ENCODE measurements at regions not wholly inside any gene's neighbourhood (a gene's known extent, or its start where the extent isn't known, plus 50 kb on each side); places are given as distances from the start of the nearest gene placed in this dataset.

DNA sequence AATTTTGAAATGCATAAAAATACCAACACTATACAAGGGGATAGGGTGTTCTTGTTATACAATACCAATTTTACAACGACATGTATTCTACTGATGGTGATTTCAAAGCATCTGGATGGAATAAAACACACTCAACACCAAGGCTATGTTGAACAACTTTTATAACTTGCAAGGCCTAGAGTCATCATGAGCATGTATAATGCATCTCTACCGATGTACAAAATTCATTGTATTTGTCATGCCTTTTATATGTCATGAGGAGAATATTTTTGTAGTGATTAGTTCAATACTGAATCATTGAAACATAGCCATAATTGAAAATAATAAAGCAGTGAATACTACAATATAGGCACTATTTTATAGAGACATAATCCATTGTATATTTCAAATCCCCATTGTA is 160.2 kb downstream of the ETV1 start:
- ATAC-seq (ENCODE audit: low read depth) = no peak
- no peak for DNase-seq
- CTCF ChIA-PET = no interaction called here
- Histone ChIP-seq H3K27ac (ENCODE audit: low read length in 2 of 2) (no peak overlapping the region), H2AFZ (ENCODE audit: insufficient read depth, low read depth, low read length, poor library complexity, severe bottlenecking) (no peak overlapping the region), H3K4me2 (replicated peaks; ENCODE audit: low read depth, low read length, poor library complexity, severe bottlenecking) (no peak overlapping the region), H3K9me3 (ENCODE audit: control extremely low read depth in 1 of 3, control insufficient read depth in 2 of 3, insufficient read depth in 1 of 3, low read length in 2 of 3) (no peaks in the 10 kb centered on the region), H4K20me1 (ENCODE audit: control insufficient read depth, insufficient read depth, low read length, poor library complexity, severe bottlenecking) (no peaks in the 10 kb centered on the region), H3K79me2 (ENCODE audit: control insufficient read depth, insufficient read depth, low read length) (no peaks in the 10 kb centered on the region), H3K27me3 (replicated peaks in 1 of 4; ENCODE audit: control extremely low read depth in 1 of 4, control insufficient read depth in 3 of 4, insufficient read depth in 4 of 4, low read length in 3 of 4) (no peaks in the 10 kb centered on the region), H3K4me1 (ENCODE audit: control insufficient read depth in 2 of 2, insufficient read depth in 2 of 2, low read length in 2 of 2) (no peaks in the 10 kb centered on the region), H3K36me3 (replicated peaks in 1 of 2; ENCODE audit: control extremely low read depth in 1 of 2, control insufficient read depth in 1 of 2, extremely low read depth in 1 of 2, insufficient read depth in 2 of 2, low read length in 1 of 2) (no peaks in the 10 kb centered on the region), H3K9ac (ENCODE audit: low read length) (no peak overlapping the region), H3K4me3 (ENCODE audit: control extremely low read depth in 1 of 5, extremely low read depth in 1 of 5, insufficient read depth in 1 of 5, low read depth in 2 of 5, low read length in 4 of 5) (no peak overlapping the region)
- Mint-ChIP-seq H3K27ac (no peak overlapping the region), H3K4me3 (no peak overlapping the region), H3K4me1 (no peaks in the 10 kb centered on the region), H3K27me3 (no peaks in the 10 kb centered on the region), H3K9me3 (ENCODE audit: insufficient read depth) (no peaks in the 10 kb centered on the region)
- intact Hi-C loops (cut with micrococcal nuclease) = no loop called here
- POLR2A ChIA-PET = no interaction called here
- TF ChIP-seq EZH2 (IDR thresholded peaks at IDR 0.05; ENCODE audit: borderline replicate concordance, insufficient read depth, low read depth, low read length, poor library complexity, severe bottlenecking) = no peak
- TF ChIP-seq, protein P1, sequence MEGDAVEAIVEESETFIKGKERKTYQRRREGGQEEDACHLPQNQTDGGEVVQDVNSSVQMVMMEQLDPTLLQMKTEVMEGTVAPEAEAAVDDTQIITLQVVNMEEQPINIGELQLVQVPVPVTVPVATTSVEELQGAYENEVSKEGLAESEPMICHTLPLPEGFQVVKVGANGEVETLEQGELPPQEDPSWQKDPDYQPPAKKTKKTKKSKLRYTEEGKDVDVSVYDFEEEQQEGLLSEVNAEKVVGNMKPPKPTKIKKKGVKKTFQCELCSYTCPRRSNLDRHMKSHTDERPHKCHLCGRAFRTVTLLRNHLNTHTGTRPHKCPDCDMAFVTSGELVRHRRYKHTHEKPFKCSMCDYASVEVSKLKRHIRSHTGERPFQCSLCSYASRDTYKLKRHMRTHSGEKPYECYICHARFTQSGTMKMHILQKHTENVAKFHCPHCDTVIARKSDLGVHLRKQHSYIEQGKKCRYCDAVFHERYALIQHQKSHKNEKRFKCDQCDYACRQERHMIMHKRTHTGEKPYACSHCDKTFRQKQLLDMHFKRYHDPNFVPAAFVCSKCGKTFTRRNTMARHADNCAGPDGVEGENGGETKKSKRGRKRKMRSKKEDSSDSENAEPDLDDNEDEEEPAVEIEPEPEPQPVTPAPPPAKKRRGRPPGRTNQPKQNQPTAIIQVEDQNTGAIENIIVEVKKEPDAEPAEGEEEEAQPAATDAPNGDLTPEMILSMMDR (IDR thresholded peaks at IDR 0.05) = no peak
- no CpG with 5 or more reads among the region's 2 CpGs for WGBS (ENCODE audit: insufficient coverage)

DNA sequence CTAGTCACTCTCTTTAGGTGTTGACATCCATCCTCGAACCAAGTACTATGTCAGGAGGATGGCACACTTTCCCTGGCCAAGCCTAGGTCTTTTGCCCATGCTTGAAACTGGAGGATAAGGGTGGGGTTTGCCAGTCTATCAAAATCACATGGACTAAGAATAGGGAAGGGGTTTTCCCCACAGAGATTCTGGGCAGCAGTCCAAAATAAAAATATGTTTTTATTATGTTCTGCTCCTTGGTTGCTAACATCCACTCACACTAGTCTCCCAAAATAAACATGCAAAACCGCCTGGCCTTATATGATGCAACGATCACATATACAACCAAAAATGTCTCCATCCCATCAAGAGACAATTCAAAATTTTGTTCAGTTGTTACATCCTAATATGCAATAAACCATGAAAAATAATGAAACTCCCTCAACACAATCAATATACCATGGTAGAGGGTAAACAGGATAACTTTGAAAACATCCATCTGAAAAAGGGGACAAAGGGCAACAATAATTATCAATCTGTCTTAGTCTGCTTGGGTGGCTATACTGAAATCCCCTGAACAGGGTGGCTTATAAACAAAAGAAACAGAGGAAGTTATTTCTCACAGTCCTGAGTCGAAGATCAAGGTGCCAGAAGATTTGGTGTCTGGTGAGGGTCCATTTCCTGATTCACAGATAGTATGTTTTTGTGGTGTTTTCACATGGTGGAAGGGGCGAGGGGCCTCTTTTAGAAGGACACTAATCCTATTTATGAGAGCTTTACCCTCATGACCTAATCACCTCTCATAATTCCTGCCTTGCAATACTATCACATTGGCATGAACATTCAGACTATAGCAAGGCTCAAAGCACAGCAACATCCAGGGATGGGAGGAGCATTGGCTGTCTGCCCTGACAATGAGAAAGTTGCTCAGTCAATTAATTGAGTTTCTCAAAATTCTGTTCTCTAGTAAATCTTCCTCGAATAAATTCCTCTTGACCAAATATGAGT is 159.3 kb downstream of the ETV1 start:
- WGBS (ENCODE audit: insufficient coverage) = 72% methylated on average over 3 of the region's 6 CpGs
- Histone ChIP-seq H3K9me3 (ENCODE audit: control extremely low read depth in 1 of 3, control insufficient read depth in 2 of 3, insufficient read depth in 1 of 3, low read length in 2 of 3) (no peaks in the 10 kb centered on the region), H4K20me1 (ENCODE audit: control insufficient read depth, insufficient read depth, low read length, poor library complexity, severe bottlenecking) (no peaks in the 10 kb centered on the region), H3K4me3 (ENCODE audit: control extremely low read depth in 1 of 5, extremely low read depth in 1 of 5, insufficient read depth in 1 of 5, low read depth in 2 of 5, low read length in 4 of 5) (no peak overlapping the region), H2AFZ (ENCODE audit: insufficient read depth, low read depth, low read length, poor library complexity, severe bottlenecking) (no peak overlapping the region), H3K4me1 (ENCODE audit: control insufficient read depth in 2 of 2, insufficient read depth in 2 of 2, low read length in 2 of 2) (no peaks in the 10 kb centered on the region), H3K36me3 (replicated peaks in 1 of 2; ENCODE audit: control extremely low read depth in 1 of 2, control insufficient read depth in 1 of 2, extremely low read depth in 1 of 2, insufficient read depth in 2 of 2, low read length in 1 of 2) (no peaks in the 10 kb centered on the region), H3K79me2 (ENCODE audit: control insufficient read depth, insufficient read depth, low read length) (no peaks in the 10 kb centered on the region), H3K4me2 (replicated peaks; ENCODE audit: low read depth, low read length, poor library complexity, severe bottlenecking) (no peak overlapping the region), H3K27me3 (replicated peaks in 1 of 4; ENCODE audit: control extremely low read depth in 1 of 4, control insufficient read depth in 3 of 4, insufficient read depth in 4 of 4, low read length in 3 of 4) (no peaks in the 10 kb centered on the region), H3K9ac (ENCODE audit: low read length) (no peak overlapping the region), H3K27ac (ENCODE audit: low read length in 2 of 2) (no peak overlapping the region)
- ATAC-seq (ENCODE audit: low read depth) (no peak), DNase-seq (no peak)
- Mint-ChIP-seq H3K4me3 (no peak overlapping the region), H3K27me3 (no peaks in the 10 kb centered on the region), H3K9me3 (ENCODE audit: insufficient read depth) (peaks cover 4% of the 10 kb centered on the region), H3K27ac (no peak overlapping the region), H3K4me1 (no peaks in the 10 kb centered on the region)
- TF ChIP-seq EZH2 (IDR thresholded peaks at IDR 0.05; ENCODE audit: borderline replicate concordance, insufficient read depth, low read depth, low read length, poor library complexity, severe bottlenecking) = no peak
- TF ChIP-seq, protein P1 (IDR thresholded peaks at IDR 0.05) = no peak
- intact Hi-C loops (cut with micrococcal nuclease) = no loop called here
- CTCF ChIA-PET = no interaction called here
- POLR2A ChIA-PET = no interaction called here
